ENCODE measurements at regions not wholly inside any gene's neighbourhood (a gene's known extent, or its start where the extent isn't known, plus 50 kb on each side); places are given as distances from the start of the nearest gene placed in this dataset.

DNA sequence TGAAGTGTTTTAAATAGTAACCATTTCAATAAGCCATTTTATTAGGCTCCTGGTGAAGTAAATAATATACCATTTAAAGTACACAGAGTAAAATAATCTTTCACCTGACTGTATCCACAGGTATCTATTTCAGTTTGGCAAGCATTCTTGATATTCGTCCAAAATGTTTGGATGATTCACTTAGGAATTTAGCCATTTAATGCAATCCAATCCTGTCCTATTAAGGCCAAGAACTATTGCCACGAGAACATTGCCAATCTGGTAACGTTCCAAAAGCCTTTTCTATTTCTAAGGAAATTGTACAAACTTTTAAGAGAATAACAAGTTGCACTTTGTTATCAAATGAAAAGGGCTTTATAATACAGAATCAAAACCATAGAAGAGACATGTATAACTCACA is 209.8 kb upstream of the THRB start:
- no peaks in the 10 kb centered on the region for H3K79me1 ChIP-seq (ENCODE audit: low read depth, low read length)
- no peak overlapping the region for H2BK12ac ChIP-seq (ENCODE audit: low read depth, low read length)
- no peak overlapping the region for H2AFZ ChIP-seq (ENCODE audit: low read length)
- ChIA-PET CTCF (ENCODE audit: partially characterized antibody) (no interaction called here), POLR2A (ENCODE audit: partially characterized antibody) (no interaction called here)
- no peak overlapping the region for H3K14ac ChIP-seq (ENCODE audit: insufficient read length)
- H2BK20ac ChIP-seq (ENCODE audit: low read length): no peak overlapping the region
- H3K4me1 ChIP-seq (replicated peaks in 1 of 4; ENCODE audit: control insufficient read depth in 3 of 4, insufficient read depth in 4 of 4, low read length in 3 of 4): no peaks in the 10 kb centered on the region
- no peak overlapping the region for H3K4ac ChIP-seq (replicated peaks; ENCODE audit: insufficient read length, low read depth, low read length)
- H3K27ac ChIP-seq (ENCODE audit: low read depth, low read length): no peak overlapping the region
- no peak overlapping the region for H2BK120ac ChIP-seq (replicated peaks; ENCODE audit: low read depth, low read length)
- no peak overlapping the region for H3K56ac ChIP-seq (replicated peaks; ENCODE audit: insufficient read length, low read depth, low read length)
- H3K18ac ChIP-seq (ENCODE audit: extremely low read depth, low read length): no peak overlapping the region
- no peak overlapping the region for H4K8ac ChIP-seq (ENCODE audit: extremely low read depth, insufficient read depth, low read length)
- DNase-seq (ENCODE audit: low read depth in 1 of 2, low spot score in 2 of 2) (no peak), FAIRE-seq (no peak)
- WGBS, 2 experiments (ENCODE audit: extremely low coverage in 1 of 2, insufficient coverage in 1 of 2, insufficient read length in 1 of 2, insufficient replicate concordance in 2 of 2, low coverage in 1 of 2, low lambda C conversion rate in 2 of 2, missing lambda C conversion rate in 1 of 2): 83% methylated on average over 3 of the region's 3 CpGs; no CpG with 5 or more reads in 1 of the 2 experiments
- no peak overlapping the region for H2BK15ac ChIP-seq (ENCODE audit: low read length)
- no peak overlapping the region for H3K23ac ChIP-seq (ENCODE audit: insufficient read length)
- no peaks in the 10 kb centered on the region for H3K27me3 ChIP-seq (replicated peaks in 1 of 4; ENCODE audit: control insufficient read depth in 3 of 4, extremely low read depth in 1 of 4, insufficient read depth in 3 of 4, low read length in 3 of 4)
- H3K36me3 ChIP-seq (ENCODE audit: control insufficient read depth in 2 of 4, insufficient read depth in 4 of 4, low read length in 3 of 4): no peaks in the 10 kb centered on the region
- H3K4me3 ChIP-seq (ENCODE audit: extremely low read depth in 1 of 4, insufficient read depth in 2 of 4, low read depth in 3 of 4, low read length in 4 of 4): no peak overlapping the region
- H3K9ac ChIP-seq (replicated peaks in 1 of 4; ENCODE audit: extremely low read depth in 1 of 4, low read depth in 3 of 4, low read length in 3 of 4): no peak overlapping the region
- H4K91ac ChIP-seq (replicated peaks; ENCODE audit: insufficient read length, low read length): no peak overlapping the region
- no peak overlapping the region for H3K4me2 ChIP-seq (ENCODE audit: insufficient read depth in 1 of 2, low read depth in 2 of 2, low read length in 2 of 2)
- H4K20me1 ChIP-seq (replicated peaks in 1 of 2; ENCODE audit: control insufficient read depth in 1 of 2, insufficient read depth in 2 of 2, low read length in 2 of 2): no peaks in the 10 kb centered on the region
- H3K23me2 ChIP-seq (ENCODE audit: low read depth, low read length): 0 out of 2 replicates have a peak, but pooled peaks cover 2% of the 10 kb centered on the region
- no peak overlapping the region for H2BK5ac ChIP-seq (ENCODE audit: low read depth, low read length)
- H4K5ac ChIP-seq (ENCODE audit: insufficient read length, low read depth, low read length): no peak overlapping the region
- no peaks in the 10 kb centered on the region for H3K79me2 ChIP-seq (ENCODE audit: control insufficient read depth in 1 of 2, insufficient read depth in 2 of 2, low read length in 2 of 2)
- no peaks in the 10 kb centered on the region for H3K9me3 ChIP-seq (ENCODE audit: insufficient read depth in 2 of 2, low read depth in 1 of 2, low read length in 1 of 2)
- no peak overlapping the region for H2AK5ac ChIP-seq (ENCODE audit: low read depth, low read length)
- TF ChIP-seq PHF8 (conservative IDR thresholded peaks at IDR 0.05; ENCODE audit: low read depth, low read length) (no peak), BRCA1 (IDR thresholded peaks at IDR 0.05; ENCODE audit: low read depth, low read length) (no peak), NANOG (IDR thresholded peaks at IDR 0.05; ENCODE audit: insufficient read depth, low read depth, low read length, poor library complexity, severe bottlenecking) (no peak), KDM5A (IDR thresholded peaks at IDR 0.05; ENCODE audit: low read length) (no peak), GTF2F1 (IDR thresholded peaks at IDR 0.05; ENCODE audit: borderline replicate concordance, low read depth, low read length) (no peak), SP2 (IDR thresholded peaks at IDR 0.05; ENCODE audit: low read length) (no peak), SUZ12 (IDR thresholded peaks at IDR 0.05; ENCODE audit: low read length) (no peak)

All from H1 (cell line).